ENCODE measurements at regions not wholly inside any gene's neighbourhood (a gene's known extent, or its start where the extent isn't known, plus 50 kb on each side); places are given as distances from the start of the nearest gene placed in this dataset.

GRCh38 chr2:2788076-2788475 is 457.0 kb upstream of the MYT1L start (continued):
- no peak for TF ChIP-seq REST (IDR thresholded peaks at IDR 0.05; ENCODE audit: low read depth)
- no peak for TF ChIP-seq ATF3 (IDR thresholded peaks at IDR 0.05)
- no peak for TF ChIP-seq CEBPB (IDR thresholded peaks at IDR 0.05; ENCODE audit: low read depth)
- TF ChIP-seq YY1 (IDR thresholded peaks at IDR 0.05; ENCODE audit: extremely low read depth, insufficient replicate concordance, low read depth, low read length), result no peak
- no peak for TF ChIP-seq EZH2 (IDR thresholded peaks at IDR 0.05)
- no peak for TF ChIP-seq ZFX (IDR thresholded peaks at IDR 0.05)

GRCh38 chr2:2787301-2787907 is 456.3 kb upstream of the MYT1L start:
- Histone ChIP-seq H3K9ac (ENCODE audit: low read length) (no peak overlapping the region), H3K36me3 (ENCODE audit: control insufficient read depth in 1 of 2, insufficient read depth in 2 of 2, low read length in 2 of 2) (no peaks in the 10 kb centered on the region), H3K4me3 (replicated peaks in 1 of 2; ENCODE audit: low read depth in 1 of 2, low read length in 2 of 2) (no peak overlapping the region), H2AFZ (ENCODE audit: low read depth, low read length, poor library complexity, severe bottlenecking) (no peak overlapping the region), H3K9me3 (ENCODE audit: control insufficient read depth in 1 of 2, insufficient read depth in 1 of 2, low read depth in 1 of 2, low read length in 2 of 2) (no peaks in the 10 kb centered on the region), H3K27me3 (ENCODE audit: insufficient read depth, low read length) (peaks cover 12% of the 10 kb centered on the region; the same call in 1 of the 2 replicates), H3K9me2 (ENCODE audit: insufficient read depth) (no peaks in the 10 kb centered on the region), H3K4me2 (ENCODE audit: low read length) (no peak overlapping the region), H3K79me2 (ENCODE audit: insufficient read depth, low read length) (no peaks in the 10 kb centered on the region), H3K27ac (ENCODE audit: low read depth, low read length) (no peak overlapping the region), H4K20me1 (ENCODE audit: insufficient read depth) (no peaks in the 10 kb centered on the region), H3K4me1 (ENCODE audit: control insufficient read depth in 1 of 2, insufficient read depth in 2 of 2, low read length in 2 of 2) (no peaks in the 10 kb centered on the region)
- RAD21 ChIA-PET (ENCODE audit: low non-redundant PET in 1 of 2, low total read pairs in 2 of 2, uncharacterized antibody in 2 of 2, unreplicated experiment in 2 of 2), result no interaction called here
- DNase-seq (ENCODE audit: low read depth, low spot score), result no peak
- CTCF ChIA-PET, result no interaction called here
- POLR2A ChIA-PET, result no interaction called here
- TF ChIP-seq EZH2phosphoT487 (IDR thresholded peaks at IDR 0.05; ENCODE audit: borderline replicate concordance) (no peak), SRF (IDR thresholded peaks at IDR 0.05; ENCODE audit: low read depth) (no peak)
- BruUV-seq (replicated peaks), result no TSS peak
- no peak for ATAC-seq
- intact Hi-C loops (cut with micrococcal nuclease), result no loop called here

Data from HCT116 (cell line).